H1 (cell line): ENCODE measurements at regions not wholly inside any gene's neighbourhood (a gene's known extent, or its start where the extent isn't known, plus 50 kb on each side); places are given as distances from the start of the nearest gene placed in this dataset.

Experiments
- KDM5A ChIP-seq: fragments of 200-600 bp; IDR thresholded peaks from 2 replicates; pipeline ENCODE4 v1.7.1; 2012; ENCODE audit warnings: mild to moderate bottlenecking, low read length, inconsistent platforms, mixed read lengths
- RNF2 ChIP-seq: fragments of 200-900, 300-1000 bp; sonication (generic); IDR thresholded peaks from 2 replicates; pipeline ENCODE4 v1.7.1; 2016; ENCODE audit warnings: borderline replicate concordance, low read depth, mild to moderate bottlenecking, antibody characterized with exemption, low read length; ENCODE audit not compliant: poor library complexity, severe bottlenecking; ENCODE audit errors: missing control alignments
- SP4 ChIP-seq: IDR thresholded peaks from 2 replicates; pipeline ENCODE4 v1.6.1; 2012; ENCODE audit warnings: low read length, inconsistent platforms

DNA sequence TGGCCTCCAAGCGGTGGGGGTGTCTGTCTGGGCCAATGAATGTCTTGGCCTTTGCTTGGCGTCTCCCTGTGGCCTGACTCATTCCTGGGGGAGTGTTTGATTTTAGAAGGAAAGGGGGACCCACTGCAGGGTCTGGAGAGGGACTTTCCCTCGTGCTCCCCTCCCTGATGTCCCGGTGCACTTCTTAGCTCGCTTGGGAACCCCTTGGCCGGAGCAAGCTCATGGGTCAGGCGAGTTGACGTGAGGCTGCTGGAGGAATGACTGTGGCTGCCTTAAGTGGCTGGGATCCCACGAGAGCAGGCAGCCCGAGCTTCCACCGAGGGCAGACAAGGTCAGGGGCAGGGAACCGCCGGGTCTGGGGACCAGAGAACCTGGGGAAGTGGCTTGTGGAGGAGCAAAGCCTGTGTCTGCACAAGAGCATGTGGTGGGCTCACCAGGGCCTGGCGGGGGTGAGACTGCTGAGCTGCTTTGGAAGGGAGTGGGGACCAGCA lies 218.4 kb upstream of the C14orf180 start (continued):
- TF ChIP-seq SP4 (no peak), KDM5A (no peak), RNF2 (no peak)
